Fibroblast of villous mesenchyme (primary cell): ENCODE measurements at regions not wholly inside any gene's neighbourhood (a gene's known extent, or its start where the extent isn't known, plus 50 kb on each side); places are given as distances from the start of the nearest gene placed in this dataset.

ENCODE experiments used
- DNase-seq: peaks from one replicate; pipeline ENCODE4 v3.0.0-alpha.2; 2010; ENCODE audit warnings: low read depth
- H3K4me3 ChIP-seq: 2 replicates; pipeline ENCODE4 v1.5.1; 2011; ENCODE audit warnings: low read depth, mild to moderate bottlenecking, low read length
- CTCF ChIP-seq: IDR thresholded peaks from 2 replicates; pipeline ENCODE4 v1.5.1; 2012; ENCODE audit warnings: low read depth, mild to moderate bottlenecking, low read length; ENCODE audit not compliant: insufficient read depth

- no peak for DNase-seq
- H3K4me3 ChIP-seq: no peak overlapping the region
- TF ChIP-seq CTCF: no peak
Measured at GRCh38 chr1:235925016-235925415, 58.3 kb upstream of the LYST start.

- H3K4me3 ChIP-seq: no peak overlapping the region
- TF ChIP-seq CTCF: no peak
- peak; percentile 74 for DNase-seq
Measured at GRCh38 chr1:235923466-235924021, 56.8 kb upstream of the LYST start.

- H3K4me3 ChIP-seq: no peak overlapping the region
- TF ChIP-seq CTCF: no peak
- peak; percentile 37 for DNase-seq
Measured at GRCh38 chr1:235920596-235921375, 54.1 kb upstream of the LYST start.

- peak; percentile 69 for DNase-seq
- no peak for TF ChIP-seq CTCF
- no peak overlapping the region for H3K4me3 ChIP-seq
Measured at GRCh38 chr1:235919833-235920441, 53.2 kb upstream of the LYST start.

GRCh38 chr1:235919127-235919832 is 52.6 kb upstream of the LYST start:
- no peak for TF ChIP-seq CTCF
- no peak overlapping the region for H3K4me3 ChIP-seq
- DNase-seq: peak; percentile 51

GRCh38 chr1:235918465-235918864 is 51.8 kb upstream of the LYST start:
- no peak for DNase-seq
- TF ChIP-seq CTCF: no peak
- no peak overlapping the region for H3K4me3 ChIP-seq
